PC-9 (cell line): ENCODE measurements at regions not wholly inside any gene's neighbourhood (a gene's known extent, or its start where the extent isn't known, plus 50 kb on each side); places are given as distances from the start of the nearest gene placed in this dataset.

ENCODE experiments used
- EZH2 ChIP-seq: fragments of 200-600 bp; sonication (generic); IDR thresholded peaks from 2 replicates; pipeline ENCODE4 v1.8.0; 2017; ENCODE audit warnings: antibody characterized with exemption, low read depth
- TF ChIP-seq, protein P1 (sequence below): fragments of 200-600 bp; sonication (generic); conservative IDR thresholded peaks from 2 replicates; pipeline ENCODE4 v1.6.1; 2017; ENCODE audit warnings: mixed run types, antibody characterized with exemption, mild to moderate bottlenecking, moderate library complexity

GRCh38 chr6:133774356-133774755, 114.6 kb upstream of the TCF21 start:
- TF ChIP-seq, protein P1, sequence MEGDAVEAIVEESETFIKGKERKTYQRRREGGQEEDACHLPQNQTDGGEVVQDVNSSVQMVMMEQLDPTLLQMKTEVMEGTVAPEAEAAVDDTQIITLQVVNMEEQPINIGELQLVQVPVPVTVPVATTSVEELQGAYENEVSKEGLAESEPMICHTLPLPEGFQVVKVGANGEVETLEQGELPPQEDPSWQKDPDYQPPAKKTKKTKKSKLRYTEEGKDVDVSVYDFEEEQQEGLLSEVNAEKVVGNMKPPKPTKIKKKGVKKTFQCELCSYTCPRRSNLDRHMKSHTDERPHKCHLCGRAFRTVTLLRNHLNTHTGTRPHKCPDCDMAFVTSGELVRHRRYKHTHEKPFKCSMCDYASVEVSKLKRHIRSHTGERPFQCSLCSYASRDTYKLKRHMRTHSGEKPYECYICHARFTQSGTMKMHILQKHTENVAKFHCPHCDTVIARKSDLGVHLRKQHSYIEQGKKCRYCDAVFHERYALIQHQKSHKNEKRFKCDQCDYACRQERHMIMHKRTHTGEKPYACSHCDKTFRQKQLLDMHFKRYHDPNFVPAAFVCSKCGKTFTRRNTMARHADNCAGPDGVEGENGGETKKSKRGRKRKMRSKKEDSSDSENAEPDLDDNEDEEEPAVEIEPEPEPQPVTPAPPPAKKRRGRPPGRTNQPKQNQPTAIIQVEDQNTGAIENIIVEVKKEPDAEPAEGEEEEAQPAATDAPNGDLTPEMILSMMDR, result no peak
- no peak for TF ChIP-seq EZH2
